DND-41 (cell line): ENCODE measurements at regions not wholly inside any gene's neighbourhood (a gene's known extent, or its start where the extent isn't known, plus 50 kb on each side); places are given as distances from the start of the nearest gene placed in this dataset.

ENCODE experiments used
- EZH2 ChIP-seq: IDR thresholded peaks from 3 replicates; pipeline ENCODE4 v1.6.1; 2012; ENCODE audit warnings: borderline replicate concordance, low read depth, mild to moderate bottlenecking, moderate library complexity, low read length, inconsistent platforms; ENCODE audit not compliant: severe bottlenecking
- TF ChIP-seq, protein P1 (sequence below): IDR thresholded peaks from 2 replicates; pipeline ENCODE4 v1.5.1; 2012; ENCODE audit warnings: borderline replicate concordance, low read length, moderate library complexity, mild to moderate bottlenecking; ENCODE audit not compliant: poor library complexity, severe bottlenecking; ENCODE audit errors: extremely low read depth

DNA sequence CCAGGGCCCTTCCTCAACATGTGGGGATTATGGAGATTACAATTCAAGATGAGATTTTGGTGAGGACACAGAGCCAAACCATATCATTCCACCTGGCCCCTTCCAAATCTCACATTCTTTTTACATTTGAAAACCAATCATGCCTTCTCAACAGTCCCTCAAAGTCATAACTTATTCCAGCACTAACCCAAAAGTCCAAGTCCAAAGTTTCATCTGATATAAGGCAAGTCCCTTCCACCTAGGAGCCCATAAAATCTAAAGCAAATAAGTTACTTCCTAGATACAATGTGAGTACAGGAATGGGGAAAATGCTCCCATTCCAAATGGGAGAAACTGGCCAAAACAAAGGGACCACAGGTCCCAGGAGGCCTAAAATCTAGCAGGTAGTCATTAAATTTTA is 309.5 kb upstream of the SLITRK3 start:
- TF ChIP-seq, protein P1, sequence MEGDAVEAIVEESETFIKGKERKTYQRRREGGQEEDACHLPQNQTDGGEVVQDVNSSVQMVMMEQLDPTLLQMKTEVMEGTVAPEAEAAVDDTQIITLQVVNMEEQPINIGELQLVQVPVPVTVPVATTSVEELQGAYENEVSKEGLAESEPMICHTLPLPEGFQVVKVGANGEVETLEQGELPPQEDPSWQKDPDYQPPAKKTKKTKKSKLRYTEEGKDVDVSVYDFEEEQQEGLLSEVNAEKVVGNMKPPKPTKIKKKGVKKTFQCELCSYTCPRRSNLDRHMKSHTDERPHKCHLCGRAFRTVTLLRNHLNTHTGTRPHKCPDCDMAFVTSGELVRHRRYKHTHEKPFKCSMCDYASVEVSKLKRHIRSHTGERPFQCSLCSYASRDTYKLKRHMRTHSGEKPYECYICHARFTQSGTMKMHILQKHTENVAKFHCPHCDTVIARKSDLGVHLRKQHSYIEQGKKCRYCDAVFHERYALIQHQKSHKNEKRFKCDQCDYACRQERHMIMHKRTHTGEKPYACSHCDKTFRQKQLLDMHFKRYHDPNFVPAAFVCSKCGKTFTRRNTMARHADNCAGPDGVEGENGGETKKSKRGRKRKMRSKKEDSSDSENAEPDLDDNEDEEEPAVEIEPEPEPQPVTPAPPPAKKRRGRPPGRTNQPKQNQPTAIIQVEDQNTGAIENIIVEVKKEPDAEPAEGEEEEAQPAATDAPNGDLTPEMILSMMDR: no peak
- TF ChIP-seq EZH2: no peak
